Inferior parietal cortex (tissue), 1 donor: ENCODE measurements at regions not wholly inside any gene's neighbourhood (a gene's known extent, or its start where the extent isn't known, plus 50 kb on each side); places are given as distances from the start of the nearest gene placed in this dataset.
"Not testable (repeated sequence)": the region's sequence is repeated elsewhere in the genome, so short reads cannot be mapped to it uniquely, and the experiment has no call there.

Source experiments
- DNase-seq: peaks from one replicate; pipeline ENCODE4 v3.0.0-alpha.2; 2016; ENCODE audit errors: extremely low spot score

DNA sequence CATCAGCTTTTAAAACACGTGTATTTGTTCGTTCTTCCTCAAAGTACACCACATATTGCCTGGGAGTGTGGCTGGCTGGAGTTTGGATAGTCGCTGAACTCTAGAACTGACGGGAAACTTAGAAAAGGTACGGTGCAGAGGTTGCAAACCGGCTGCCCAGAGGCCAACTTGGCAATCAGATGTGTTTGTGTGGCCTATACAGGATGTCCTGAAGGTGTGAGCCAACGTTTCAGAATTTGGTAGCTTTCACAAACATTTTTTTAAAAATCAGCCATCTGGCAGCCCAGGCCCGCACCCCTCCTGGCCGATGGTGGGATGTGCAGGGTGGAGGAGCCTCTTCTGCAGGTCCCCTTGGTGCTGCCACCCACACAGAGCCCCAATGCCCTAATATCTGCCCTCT lies 73.6 kb upstream of the SLC25A33 start:
- DNase-seq = no peak

DNA sequence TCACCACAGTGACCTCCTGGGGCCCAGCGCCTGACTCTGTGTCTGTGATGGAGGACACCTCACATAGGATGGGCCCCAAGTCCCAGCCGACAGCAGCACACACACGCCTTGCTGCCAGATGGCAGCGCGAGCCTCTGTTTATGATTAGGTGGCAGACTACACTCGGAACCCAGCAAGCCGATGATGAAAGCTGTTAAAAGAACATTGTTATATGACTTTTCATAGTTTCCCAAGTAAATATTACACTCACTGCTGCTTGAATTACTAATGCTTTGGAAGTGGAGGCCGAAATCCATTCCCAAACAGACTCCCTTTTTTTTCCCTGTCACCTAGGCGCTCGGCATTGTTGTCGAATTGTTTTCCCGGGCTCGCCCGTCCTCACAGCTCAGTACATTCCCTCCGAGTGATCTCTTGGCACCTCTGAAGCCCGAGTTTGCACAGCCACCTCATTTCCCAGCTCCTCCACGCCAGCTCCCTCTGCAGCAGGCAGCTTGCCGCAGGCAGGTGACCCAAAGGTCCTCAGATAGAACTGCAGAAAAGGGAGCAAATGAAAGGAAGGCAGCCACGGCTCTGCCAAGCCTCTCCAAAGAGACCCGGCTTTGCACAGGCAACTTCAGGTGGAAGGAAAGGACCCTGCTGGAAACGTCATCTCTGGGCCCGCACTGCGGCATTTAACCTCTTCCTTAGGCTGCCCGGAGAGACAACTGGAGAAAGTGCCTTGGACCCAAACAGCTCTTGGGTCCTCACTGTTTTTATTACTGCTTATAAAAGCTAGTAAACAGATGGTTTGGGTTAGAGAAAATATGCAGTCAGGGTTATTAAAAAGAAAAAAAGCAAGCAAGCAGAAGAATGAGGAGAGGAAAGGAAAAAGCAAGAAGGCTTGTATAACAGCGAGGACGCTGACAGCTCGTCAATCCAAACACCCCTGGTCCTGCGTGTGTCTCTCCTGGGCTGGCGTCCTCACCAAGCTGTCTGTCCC lies 72.2 kb upstream of the SLC25A33 start:
- no peak for DNase-seq

DNA sequence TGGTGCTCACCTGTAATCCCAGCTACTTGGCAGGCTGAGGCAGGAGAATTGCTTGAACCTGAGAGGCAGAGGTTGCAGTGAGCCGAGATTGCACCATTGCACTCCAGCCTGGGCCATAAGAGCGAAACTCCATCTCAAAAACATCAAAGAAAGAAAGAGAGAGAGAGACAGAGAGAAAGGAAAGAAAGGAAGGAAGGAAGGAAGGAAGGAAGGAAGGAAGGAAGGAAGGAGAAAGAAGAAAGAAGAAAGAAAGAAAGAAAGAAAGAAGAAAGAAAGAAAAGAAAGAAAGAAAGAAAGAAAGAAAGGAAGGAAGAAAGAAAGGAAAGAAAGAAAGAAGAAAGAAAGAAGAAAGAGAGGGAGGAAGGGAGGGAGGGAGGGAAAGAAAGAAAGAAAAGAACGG lies 69.4 kb upstream of the SLC25A33 start:
- DNase-seq = not testable (repeated sequence)

DNA sequence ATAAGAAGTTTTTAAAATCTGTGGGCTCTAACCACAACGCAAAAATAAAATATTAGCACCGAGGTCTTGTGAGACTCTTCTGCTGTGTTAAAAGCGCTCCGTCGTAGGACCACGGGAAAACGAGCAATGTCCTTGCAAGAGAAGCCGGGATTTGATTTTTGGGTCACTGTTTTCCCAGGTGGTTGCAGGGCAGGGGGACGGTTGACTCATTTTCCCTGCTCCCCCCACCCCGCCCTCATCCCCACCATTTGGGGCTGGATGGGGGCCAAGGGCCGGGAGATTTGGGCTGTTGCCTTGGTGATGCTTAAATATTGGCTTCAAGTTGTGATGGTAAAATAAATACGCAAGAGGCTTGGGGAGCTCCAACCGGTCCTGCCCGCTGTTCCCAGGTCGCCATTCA lies 67.6 kb upstream of the SLC25A33 start:
- no peak for DNase-seq

DNA sequence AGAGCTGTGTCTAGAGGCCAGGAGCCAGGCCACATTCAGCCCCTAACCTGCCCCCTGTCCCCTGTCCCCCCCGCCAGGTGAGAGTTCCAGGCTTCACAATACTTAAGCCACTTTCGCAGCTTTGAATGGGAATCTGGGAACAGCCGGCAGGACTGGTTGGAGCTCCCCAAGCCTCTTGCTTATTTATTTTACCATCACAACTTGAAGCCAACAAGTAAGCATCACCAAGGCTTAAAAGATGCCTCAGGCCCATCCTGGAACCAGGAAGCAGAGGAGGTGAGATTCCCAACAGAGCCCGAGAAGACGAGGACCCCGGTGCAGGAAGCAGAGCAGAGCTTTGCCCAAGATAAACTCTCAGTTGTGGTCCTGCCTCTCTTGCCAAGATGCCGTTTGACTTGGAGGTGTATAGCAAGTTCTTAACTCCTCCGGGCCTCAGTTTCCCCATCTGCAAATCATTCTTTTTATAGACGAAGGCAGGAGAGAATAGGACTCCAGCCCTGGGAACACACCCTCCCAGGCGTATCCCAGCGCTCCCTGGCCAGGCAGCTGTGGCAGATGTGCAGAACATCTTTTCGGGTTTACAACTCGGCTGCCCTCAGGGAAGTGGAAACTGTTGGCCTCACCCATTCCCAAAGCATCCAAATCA lies 66.8 kb upstream of the SLC25A33 start:
- DNase-seq = no peak

DNA sequence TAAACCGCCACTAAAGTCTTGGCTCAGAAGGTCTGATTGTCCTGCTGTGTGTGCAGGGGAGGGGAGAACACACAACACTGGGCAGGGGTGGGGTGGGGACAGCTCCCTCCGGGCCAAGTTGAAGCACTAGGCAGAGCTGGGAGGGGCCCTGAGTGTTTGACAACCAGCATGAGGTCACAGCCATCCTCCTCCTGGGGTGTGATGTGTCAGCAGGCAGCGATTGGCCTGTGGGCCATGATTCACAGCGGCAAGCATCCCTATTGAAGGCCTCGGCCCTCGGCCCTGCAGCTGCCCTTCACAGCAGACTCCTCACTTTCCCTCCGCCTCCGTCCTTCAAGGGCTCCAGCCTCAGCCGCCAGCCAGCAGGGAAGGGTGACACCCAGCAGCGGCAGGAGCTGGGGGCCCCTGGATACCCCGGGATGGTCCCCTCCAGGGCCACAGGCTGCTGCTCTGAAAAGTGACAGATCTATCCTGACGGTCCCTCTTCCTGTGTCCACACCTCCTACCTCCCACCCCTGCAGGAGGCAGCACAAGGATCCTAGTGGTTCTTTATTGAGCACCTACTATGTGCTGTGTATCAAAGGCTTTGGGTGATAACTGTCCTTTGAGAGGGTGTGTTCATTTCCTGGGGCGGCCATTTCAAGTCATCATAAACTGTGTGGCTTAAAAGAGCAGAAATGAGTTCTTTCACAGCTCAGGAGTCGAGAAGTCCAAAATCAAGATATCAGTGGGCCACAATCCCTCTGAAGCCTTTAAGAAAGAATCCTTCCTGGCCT lies 66.0 kb upstream of the SLC25A33 start:
- DNase-seq = no peak

DNA sequence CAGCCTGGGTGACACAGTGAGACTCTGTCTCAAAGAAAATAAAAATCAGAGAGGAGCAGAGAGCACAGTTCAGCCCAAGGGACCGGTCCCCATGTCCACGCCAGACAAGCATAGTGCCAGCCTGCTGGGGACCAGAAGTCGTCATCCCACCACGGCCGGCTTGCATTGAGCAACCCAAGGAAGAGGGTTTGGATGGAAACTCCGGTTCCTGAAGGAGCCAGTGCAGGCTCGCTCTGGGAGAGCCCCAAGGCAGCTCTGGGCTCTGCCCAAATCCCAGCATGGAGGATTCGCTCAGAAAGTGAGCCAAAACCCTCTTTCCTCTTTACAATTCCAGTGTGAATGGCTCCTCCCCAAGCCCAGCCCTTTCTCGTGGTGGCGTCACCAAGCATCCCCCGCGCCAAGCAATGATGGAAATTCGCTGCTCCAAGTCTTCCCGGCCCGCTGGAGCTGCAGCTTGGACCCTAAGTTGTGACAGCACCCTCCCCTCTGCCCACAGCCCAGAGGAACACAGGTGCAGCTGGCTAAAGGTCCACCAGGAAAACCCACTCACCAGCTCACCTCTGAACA lies 64.1 kb upstream of the SLC25A33 start:
- DNase-seq = no peak

DNA sequence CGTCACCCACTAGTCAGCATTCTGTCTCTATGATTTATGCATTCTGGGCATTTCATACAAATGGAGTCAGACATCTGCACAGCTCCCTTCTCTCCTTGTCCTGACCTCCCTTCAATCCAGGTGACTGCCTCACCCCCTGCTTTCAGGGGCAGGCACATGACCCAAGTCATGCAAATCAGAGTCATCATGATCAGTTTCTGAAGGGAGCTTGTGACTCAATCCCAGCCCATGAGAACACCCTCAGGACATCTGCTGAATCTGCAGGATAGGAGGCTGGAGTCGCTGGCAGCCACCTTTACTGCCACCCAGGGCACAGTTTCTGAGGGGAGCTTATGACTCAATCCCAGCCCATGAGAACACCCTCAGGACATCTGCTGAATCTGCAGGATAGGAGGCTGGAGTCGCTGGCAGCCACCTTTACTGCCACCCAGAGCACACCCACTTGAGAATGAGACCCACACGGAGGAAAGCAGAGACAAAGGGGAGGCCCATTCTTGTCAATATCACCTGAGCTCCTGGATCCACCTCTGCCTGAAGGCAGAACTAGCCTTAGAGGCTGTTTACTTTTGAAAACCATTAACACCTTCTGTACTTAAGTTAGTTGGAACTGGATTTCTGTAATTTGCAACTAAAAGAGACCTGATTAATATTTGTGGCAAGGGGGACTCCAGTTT lies 62.3 kb upstream of the SLC25A33 start:
- DNase-seq = no peak

DNA sequence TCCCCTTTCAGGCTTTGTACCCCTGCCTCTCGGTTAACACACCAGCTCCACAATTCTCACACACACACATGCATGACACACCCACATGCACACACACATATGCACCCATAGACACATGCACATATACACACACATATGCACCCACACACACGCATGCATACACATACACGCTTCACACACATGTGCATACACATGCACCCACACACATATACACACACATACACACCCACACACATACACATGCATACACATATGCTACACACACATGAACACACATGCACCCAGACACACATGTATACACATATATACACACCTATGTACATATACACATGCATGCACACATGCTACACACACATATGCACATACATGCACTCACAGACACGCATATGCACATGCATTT lies 61.7 kb upstream of the SLC25A33 start:
- DNase-seq = no peak

DNA sequence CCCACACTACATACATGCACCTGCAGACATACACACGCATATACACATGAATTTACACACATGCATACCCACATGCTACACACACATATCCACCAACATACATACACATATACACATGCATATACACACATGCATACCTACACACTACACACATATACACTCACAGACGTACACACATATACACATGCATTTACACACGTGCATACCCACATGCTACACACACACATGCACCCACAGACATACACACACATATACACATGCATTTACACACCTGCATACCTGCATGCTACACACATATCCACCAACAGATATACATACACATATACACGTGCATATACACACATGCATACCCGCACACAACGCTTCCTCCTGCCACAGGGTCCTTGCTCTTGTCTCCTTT lies 61.2 kb upstream of the SLC25A33 start:
- no peak for DNase-seq

DNA sequence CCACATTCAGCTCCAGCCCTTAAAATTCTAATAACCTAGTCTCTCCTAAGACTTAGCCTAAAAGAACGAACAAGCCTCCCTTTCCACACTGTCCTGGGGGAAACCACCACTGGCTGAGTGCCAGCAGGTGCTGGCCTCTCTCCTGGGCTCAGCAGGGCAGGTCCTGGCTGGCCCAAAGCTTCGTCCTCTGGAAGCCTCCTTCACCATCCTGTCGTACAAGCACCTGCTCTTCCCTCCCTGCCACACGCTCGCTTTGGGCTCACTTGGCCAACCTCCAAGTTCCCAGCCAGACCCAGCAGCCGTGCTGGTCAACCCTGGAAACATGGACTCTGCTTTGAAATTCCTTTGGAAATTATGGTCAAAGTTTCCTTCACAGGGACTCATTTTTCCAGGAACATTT lies 58.2 kb upstream of the SLC25A33 start:
- DNase-seq = no peak

DNA sequence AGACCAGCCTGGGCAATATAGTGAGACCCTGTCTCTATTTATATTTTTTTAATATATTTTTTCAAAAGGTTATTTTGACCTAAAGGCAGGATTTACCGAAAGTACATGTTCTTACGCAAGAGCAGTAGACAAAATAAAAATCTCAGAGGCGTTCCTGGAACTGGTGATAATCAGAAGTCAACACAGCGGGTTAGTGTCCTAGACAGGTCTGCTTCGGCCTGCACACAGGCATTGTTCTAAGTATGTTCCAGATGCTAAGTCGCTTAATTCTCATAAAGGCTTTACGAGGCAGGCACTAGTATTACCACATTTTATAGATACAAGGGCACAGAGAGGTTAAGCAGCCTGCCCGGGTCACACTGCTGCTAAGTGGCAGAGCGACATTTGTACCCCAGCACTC lies 56.9 kb upstream of the SLC25A33 start:
- no peak for DNase-seq

DNA sequence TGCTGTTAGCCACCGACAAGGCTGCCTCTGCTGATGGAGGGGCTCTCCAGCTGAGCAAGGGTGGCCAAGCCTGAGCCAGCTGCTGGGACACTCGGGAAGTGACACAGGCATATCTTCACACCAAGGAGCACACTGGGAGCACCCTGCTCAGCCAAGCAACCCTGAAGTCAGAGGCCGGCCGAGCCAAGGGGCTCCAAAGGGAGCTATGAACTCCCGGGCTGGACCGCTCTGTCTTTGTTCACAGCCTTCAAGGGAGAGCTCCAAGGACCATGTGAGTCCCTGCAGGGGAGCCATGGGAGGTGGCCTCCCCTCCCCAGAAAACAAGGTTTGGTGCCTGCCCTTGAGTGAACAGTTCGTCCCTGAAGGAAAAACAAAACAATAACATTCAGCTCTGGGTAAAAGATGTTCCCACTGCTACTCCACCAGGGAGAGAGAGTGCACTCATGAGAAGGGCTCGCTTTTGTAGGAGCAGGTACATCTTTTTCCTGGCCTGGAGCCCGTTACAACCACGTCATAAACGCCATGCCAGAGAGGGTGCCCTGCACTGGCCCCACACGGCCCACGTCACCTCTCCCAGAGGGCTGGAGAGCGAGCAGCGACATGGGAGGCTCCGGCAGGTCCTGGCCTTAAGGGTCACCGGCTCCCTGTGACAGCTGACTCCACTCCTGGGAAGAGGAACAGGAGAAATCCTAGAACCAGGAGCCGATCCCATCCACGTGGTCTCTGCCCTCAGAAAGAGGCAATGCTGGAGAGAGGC lies 56.3 kb upstream of the SLC25A33 start:
- DNase-seq = no peak

DNA sequence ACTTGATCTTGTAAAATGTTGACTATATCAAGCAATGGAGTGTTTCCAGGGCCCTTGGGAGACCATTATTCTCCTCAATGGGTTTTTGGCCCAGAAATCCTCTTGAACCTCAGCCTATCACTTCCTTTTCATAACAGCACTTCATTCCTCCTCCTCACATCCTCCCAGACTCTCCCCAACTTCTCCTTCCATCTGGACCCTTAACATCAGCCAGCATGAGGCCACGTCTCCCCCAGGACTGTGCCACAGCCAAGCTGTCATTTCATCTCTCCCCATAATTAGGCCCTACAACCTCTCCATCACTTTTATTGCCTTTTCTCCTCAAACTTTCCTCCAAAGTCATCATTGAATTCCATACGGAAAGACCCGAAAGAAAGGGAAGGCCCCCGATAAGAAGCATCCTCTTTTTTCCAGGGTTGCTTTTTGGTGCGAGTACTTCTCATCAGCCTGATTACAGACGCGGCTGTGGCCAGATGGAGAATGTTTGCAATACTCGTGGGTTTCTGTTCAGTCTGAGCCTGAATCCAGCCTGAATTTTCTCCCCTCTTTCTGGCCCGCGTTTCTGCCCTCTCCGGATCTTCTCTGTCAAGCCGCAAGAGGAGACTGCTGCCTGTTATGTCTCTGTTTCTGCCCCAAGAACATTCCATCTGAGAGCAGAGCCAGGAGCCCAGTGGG lies 52.7 kb upstream of the SLC25A33 start:
- DNase-seq = no peak
